Esophagus muscularis mucosa (tissue), 3 donors: ENCODE measurements at regions not wholly inside any gene's neighbourhood (a gene's known extent, or its start where the extent isn't known, plus 50 kb on each side); places are given as distances from the start of the nearest gene placed in this dataset.

Source experiments
- CTCF ChIP-seq, 3 experiments: fragments of 200-600 bp in 2 of 3; fragments of 450-650 bp in 1 of 3; sonication (generic) in 2 of 3; IDR thresholded peaks; one replicate each; pipeline ENCODE4 v1.5.1; 2017 to 2019; ENCODE audit warnings: antibody characterized with exemption in 3 of 3, mild to moderate bottlenecking in 2 of 3, moderate library complexity in 1 of 3
- POLR2A ChIP-seq: fragments of 450-650 bp; IDR thresholded peaks from one replicate; pipeline ENCODE4 v1.6.1; 2017; ENCODE audit warnings: antibody characterized with exemption, moderate library complexity, mild to moderate bottlenecking, low read depth

- TF ChIP-seq CTCF (IDR thresholded peaks at IDR 0.05): no peak
- no peak for TF ChIP-seq POLR2A
Observed at GRCh38 chr7:84939888-84940287, 247.0 kb downstream of the SEMA3D start.
